Panc1 (cell line): ENCODE measurements at regions not wholly inside any gene's neighbourhood (a gene's known extent, or its start where the extent isn't known, plus 50 kb on each side); places are given as distances from the start of the nearest gene placed in this dataset.

Source experiments
- ATAC-seq: fragments of 200-7000 bp; cut with Tn5 transposase; 2 replicates; pipeline ENCODE4 v1.9.1; 2020; ENCODE audit warnings: mild to moderate bottlenecking, moderate library complexity
- BruUV-seq: library from RNA; stranded (reverse); fragments of 400-500 nt; replicated peaks from 2 replicates; lab custom pipeline; 2021; lab: Mats Ljungman, UMichigan
- CTCF ChIA-PET: fragments of 300-600 bp; sonication (Branson Sonifier 250); formaldehyde crosslinking; loops from one replicate; lab custom pipeline; 2022; ENCODE audit warnings: antibody characterized with exemption; lab: Charles Lee
- POLR2A ChIA-PET: fragments of 300-600 bp; sonication (Branson Sonifier 250); formaldehyde crosslinking; loops from one replicate; lab custom pipeline; 2022; ENCODE audit warnings: antibody characterized with exemption; lab: Charles Lee
- DNase-seq: peaks from one replicate; pipeline ENCODE4 v3.0.0-alpha.2; 2010; ENCODE audit warnings: low read depth, low spot score
- H3K27ac ChIP-seq: 2 replicates; pipeline ENCODE4 v1.5.1; 2011; ENCODE audit warnings: mild to moderate bottlenecking, low read length, inconsistent platforms
- H3K27me3 ChIP-seq: fragments of 200-500 bp; sonication (Bioruptor generic); 2 replicates; pipeline ENCODE4 v1.6.0; 2014; ENCODE audit warnings: low read length, inconsistent platforms; ENCODE audit not compliant: control insufficient read depth, insufficient read depth
- H3K36me3 ChIP-seq: fragments of 200-500 bp; sonication (Bioruptor generic); 2 replicates; pipeline ENCODE4 v1.5.1; 2014; ENCODE audit warnings: inconsistent platforms, mild to moderate bottlenecking, low read length, moderate library complexity; ENCODE audit not compliant: control insufficient read depth, insufficient read depth
- H3K4me1 ChIP-seq: 2 replicates; pipeline ENCODE4 v1.5.1; 2011; ENCODE audit warnings: inconsistent platforms, mild to moderate bottlenecking, low read length, moderate library complexity; ENCODE audit not compliant: control insufficient read depth, insufficient read depth
- H3K4me3 ChIP-seq, 2 experiments: 2 replicates each; pipeline ENCODE4 v1.5.1; 2011 to 2012; ENCODE audit warnings: low read depth in 2 of 2, low read length in 2 of 2, mild to moderate bottlenecking in 2 of 2, inconsistent platforms in 1 of 2, moderate library complexity in 1 of 2
- H3K9me3 ChIP-seq: fragments of 200-500 bp; sonication (Bioruptor generic); 2 replicates; pipeline ENCODE4 v1.5.1; 2014; ENCODE audit warnings: low read depth, mild to moderate bottlenecking, inconsistent platforms, low read length, moderate library complexity; ENCODE audit not compliant: control insufficient read depth, insufficient read depth
- CTCF ChIP-seq: fragments of 450-650 bp; IDR thresholded peaks from 2 replicates; pipeline ENCODE4 v1.5.1; 2017; ENCODE audit warnings: mild to moderate bottlenecking
- POLR2AphosphoS5 ChIP-seq: IDR thresholded peaks from 2 replicates; pipeline ENCODE4 v1.6.1; 2012; ENCODE audit warnings: mild to moderate bottlenecking, low read depth, low read length, moderate library complexity
- SIN3A ChIP-seq: IDR thresholded peaks from 2 replicates; pipeline ENCODE4 v1.6.1; 2012; ENCODE audit warnings: low read depth, mild to moderate bottlenecking, low read length, moderate library complexity, borderline replicate concordance; ENCODE audit not compliant: insufficient read depth
- TCF7L2 ChIP-seq: IDR thresholded peaks from 2 replicates; pipeline ENCODE4 v1.6.1; 2011; ENCODE audit warnings: mild to moderate bottlenecking, low read depth, low read length, inconsistent platforms
- in situ Hi-C: cut with HindIII; loops from 2 replicates; pipeline ENCODE4 v1.10.0; 2016; ENCODE audit warnings: low sequenced_read_pairs, low pct_unique_long_range_greater_than_20kb
- intact Hi-C: fragments of 100-400 bp; cut with micrococcal nuclease; formaldehyde crosslinking; loops from one replicate; pipeline ENCODE4 v1.10.0; 2022; ENCODE audit not compliant: unreplicated experiment
- TF ChIP-seq, protein P1 (sequence below), 2 experiments: IDR thresholded peaks; 2 replicates each; pipeline ENCODE4 v1.6.1; 2011 to 2012; ENCODE audit warnings: low read depth in 2 of 2, control low read depth in 1 of 2, low read length in 1 of 2, mild to moderate bottlenecking in 1 of 2, moderate library complexity in 1 of 2; ENCODE audit not compliant: insufficient read depth in 1 of 2

GRCh38 chr9:107566611-107567061 lies 77.1 kb upstream of the KLF4 start:
- ChIA-PET POLR2A (no interaction called here), CTCF (no interaction called here)
- no peaks in the 10 kb centered on the region for H3K36me3 ChIP-seq
- H3K4me1 ChIP-seq: no peaks in the 10 kb centered on the region
- ATAC-seq: no peak
- no TSS peak for BruUV-seq
- H3K27me3 ChIP-seq: no peaks in the 10 kb centered on the region
- H3K9me3 ChIP-seq: no peaks in the 10 kb centered on the region
- in situ Hi-C loops: no loop called here
- no peak for DNase-seq
- intact Hi-C loops: no loop called here
- TF ChIP-seq, protein P1, sequence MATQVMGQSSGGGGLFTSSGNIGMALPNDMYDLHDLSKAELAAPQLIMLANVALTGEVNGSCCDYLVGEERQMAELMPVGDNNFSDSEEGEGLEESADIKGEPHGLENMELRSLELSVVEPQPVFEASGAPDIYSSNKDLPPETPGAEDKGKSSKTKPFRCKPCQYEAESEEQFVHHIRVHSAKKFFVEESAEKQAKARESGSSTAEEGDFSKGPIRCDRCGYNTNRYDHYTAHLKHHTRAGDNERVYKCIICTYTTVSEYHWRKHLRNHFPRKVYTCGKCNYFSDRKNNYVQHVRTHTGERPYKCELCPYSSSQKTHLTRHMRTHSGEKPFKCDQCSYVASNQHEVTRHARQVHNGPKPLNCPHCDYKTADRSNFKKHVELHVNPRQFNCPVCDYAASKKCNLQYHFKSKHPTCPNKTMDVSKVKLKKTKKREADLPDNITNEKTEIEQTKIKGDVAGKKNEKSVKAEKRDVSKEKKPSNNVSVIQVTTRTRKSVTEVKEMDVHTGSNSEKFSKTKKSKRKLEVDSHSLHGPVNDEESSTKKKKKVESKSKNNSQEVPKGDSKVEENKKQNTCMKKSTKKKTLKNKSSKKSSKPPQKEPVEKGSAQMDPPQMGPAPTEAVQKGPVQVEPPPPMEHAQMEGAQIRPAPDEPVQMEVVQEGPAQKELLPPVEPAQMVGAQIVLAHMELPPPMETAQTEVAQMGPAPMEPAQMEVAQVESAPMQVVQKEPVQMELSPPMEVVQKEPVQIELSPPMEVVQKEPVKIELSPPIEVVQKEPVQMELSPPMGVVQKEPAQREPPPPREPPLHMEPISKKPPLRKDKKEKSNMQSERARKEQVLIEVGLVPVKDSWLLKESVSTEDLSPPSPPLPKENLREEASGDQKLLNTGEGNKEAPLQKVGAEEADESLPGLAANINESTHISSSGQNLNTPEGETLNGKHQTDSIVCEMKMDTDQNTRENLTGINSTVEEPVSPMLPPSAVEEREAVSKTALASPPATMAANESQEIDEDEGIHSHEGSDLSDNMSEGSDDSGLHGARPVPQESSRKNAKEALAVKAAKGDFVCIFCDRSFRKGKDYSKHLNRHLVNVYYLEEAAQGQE (IDR thresholded peaks at IDR 0.05; ENCODE audit: insufficient read depth in 1 of 2, low read depth in 2 of 2, low read length in 1 of 2): no peak
- TF ChIP-seq TCF7L2 (no peak), POLR2AphosphoS5 (no peak), SIN3A (no peak), CTCF (no peak)
- no peak overlapping the region for H3K4me3 ChIP-seq
- no peak overlapping the region for H3K27ac ChIP-seq

GRCh38 chr9:107562798-107563197 lies 73.2 kb upstream of the KLF4 start:
- no peak for ATAC-seq
- no peak for DNase-seq
- no peaks in the 10 kb centered on the region for H3K9me3 ChIP-seq
- no peak overlapping the region for H3K27ac ChIP-seq
- no peaks in the 10 kb centered on the region for H3K36me3 ChIP-seq
- in situ Hi-C loops (no loop called here), intact Hi-C loops (no loop called here)
- TF ChIP-seq POLR2AphosphoS5: no peak
- TF ChIP-seq TCF7L2: no peak
- TF ChIP-seq SIN3A: no peak
- no peak for TF ChIP-seq CTCF
- TF ChIP-seq, protein P1 (IDR thresholded peaks at IDR 0.05; ENCODE audit: insufficient read depth in 1 of 2, low read depth in 2 of 2, low read length in 1 of 2): no peak
- H3K4me3 ChIP-seq: no peak overlapping the region
- POLR2A ChIA-PET: no interaction called here
- no TSS peak for BruUV-seq
- no peaks in the 10 kb centered on the region for H3K4me1 ChIP-seq
- H3K27me3 ChIP-seq: no peaks in the 10 kb centered on the region
- CTCF ChIA-PET: no interaction called here
